Uterus (tissue), 2 donors: ENCODE measurements at regions not wholly inside any gene's neighbourhood (a gene's known extent, or its start where the extent isn't known, plus 50 kb on each side); places are given as distances from the start of the nearest gene placed in this dataset.

ENCODE experiments used
- CTCF ChIP-seq, 4 experiments: fragments of 200-600 bp in 2 of 4; fragments of 450-650 bp in 2 of 4; sonication (generic) in 2 of 4; IDR thresholded peaks; one replicate each; pipeline ENCODE4 v1.5.1; 2016 to 2019; ENCODE audit warnings: antibody characterized with exemption in 4 of 4, mild to moderate bottlenecking in 2 of 4, moderate library complexity in 1 of 4
- POLR2A ChIP-seq, 2 donors: fragments of 450-650 bp; IDR thresholded peaks; one replicate each; pipeline ENCODE4 v1.6.1; 2016; ENCODE audit warnings: antibody characterized with exemption in 2 of 2, mild to moderate bottlenecking in 1 of 2, moderate library complexity in 1 of 2

GRCh38 chr17:12421077-12421476, 244.6 kb upstream of the MYOCD start:
- TF ChIP-seq CTCF (IDR thresholded peaks at IDR 0.05) (no peak), POLR2A (IDR thresholded peaks at IDR 0.05) (no peak)
